ENCODE measurements at regions not wholly inside any gene's neighbourhood (a gene's known extent, or its start where the extent isn't known, plus 50 kb on each side); places are given as distances from the start of the nearest gene placed in this dataset.

- TF ChIP-seq EZH2 (IDR thresholded peaks at IDR 0.05; ENCODE audit: insufficient read depth, low read length) (no peak), CTCF (IDR thresholded peaks at IDR 0.05; ENCODE audit: insufficient read depth, low read depth, low read length) (no peak)
Observed at GRCh38 chr12:84077679-84078078, 834.9 kb downstream of the SLC6A15 start.

All from astrocyte (in vitro differentiated cells and primary cell).